B cell (primary cell): ENCODE measurements at regions not wholly inside any gene's neighbourhood (a gene's known extent, or its start where the extent isn't known, plus 50 kb on each side); places are given as distances from the start of the nearest gene placed in this dataset.

Source experiments
- CTCF ChIP-seq: fragments of 200-600 bp; IDR thresholded peaks from one replicate; pipeline ENCODE4 v1.8.0; 2022; ENCODE audit warnings: antibody characterized with exemption, mild to moderate bottlenecking
- EZH2 ChIP-seq: IDR thresholded peaks from 2 replicates; pipeline ENCODE4 v1.6.1; 2012; ENCODE audit warnings: borderline replicate concordance, low read depth, mild to moderate bottlenecking, moderate library complexity, low read length; ENCODE audit not compliant: insufficient read depth, poor library complexity, severe bottlenecking

GRCh38 chr4:28278676-28279075 is 1418.0 kb downstream of the STIM2 start:
- TF ChIP-seq CTCF, result no peak
- no peak for TF ChIP-seq EZH2
